ENCODE measurements at regions not wholly inside any gene's neighbourhood (a gene's known extent, or its start where the extent isn't known, plus 50 kb on each side); places are given as distances from the start of the nearest gene placed in this dataset.
"Not testable (repeated sequence)": the region's sequence is repeated elsewhere in the genome, so short reads cannot be mapped to it uniquely, and the experiment has no call there.

GRCh38 chr14:101628975-101629374 is 67.7 kb downstream of the DIO3 start:
- no peak for TF ChIP-seq CTCF (IDR thresholded peaks at IDR 0.05; ENCODE audit: control insufficient read depth, extremely low read depth, insufficient read depth)
- no peak overlapping the region for H3K4me3 ChIP-seq (ENCODE audit: low read depth, low read length)
- DNase-seq (ENCODE audit: low read depth), result no peak

GRCh38 chr14:101630056-101630965 is 69.0 kb downstream of the DIO3 start:
- no peak overlapping the region for H3K4me3 ChIP-seq (ENCODE audit: low read depth, low read length)
- no peak for TF ChIP-seq CTCF (IDR thresholded peaks at IDR 0.05; ENCODE audit: control insufficient read depth, extremely low read depth, insufficient read depth)
- no peak for DNase-seq (ENCODE audit: low read depth)

- no peak for DNase-seq (ENCODE audit: low read depth)
- TF ChIP-seq CTCF (IDR thresholded peaks at IDR 0.05; ENCODE audit: control insufficient read depth, extremely low read depth, insufficient read depth), result no peak
- H3K4me3 ChIP-seq (ENCODE audit: low read depth, low read length), result no peak overlapping the region
Measured at GRCh38 chr14:101631199-101631598, 69.9 kb downstream of the DIO3 start.

DNA sequence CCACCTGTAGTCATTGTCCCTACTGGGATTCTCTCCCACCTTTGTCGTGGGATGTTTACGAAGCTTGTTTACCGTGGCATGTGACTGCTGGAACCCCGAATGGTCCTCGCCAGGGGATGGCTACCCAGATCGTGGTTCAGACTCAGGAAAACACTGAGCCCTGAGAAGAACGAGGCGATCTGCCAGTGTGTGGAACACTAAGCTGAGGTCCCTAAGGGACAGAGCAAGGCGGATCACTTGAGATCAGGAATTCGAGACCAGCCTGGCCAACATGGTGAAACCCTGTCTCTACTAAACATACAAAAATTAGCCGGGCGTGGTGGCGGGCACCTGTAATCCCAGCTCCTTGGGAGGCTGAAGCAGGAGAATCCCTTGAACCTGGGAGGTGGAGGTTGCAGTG is 70.7 kb downstream of the DIO3 start:
- H3K4me3 ChIP-seq (ENCODE audit: low read depth, low read length); DNase-seq (ENCODE audit: low read depth): not testable (repeated sequence)

DNA sequence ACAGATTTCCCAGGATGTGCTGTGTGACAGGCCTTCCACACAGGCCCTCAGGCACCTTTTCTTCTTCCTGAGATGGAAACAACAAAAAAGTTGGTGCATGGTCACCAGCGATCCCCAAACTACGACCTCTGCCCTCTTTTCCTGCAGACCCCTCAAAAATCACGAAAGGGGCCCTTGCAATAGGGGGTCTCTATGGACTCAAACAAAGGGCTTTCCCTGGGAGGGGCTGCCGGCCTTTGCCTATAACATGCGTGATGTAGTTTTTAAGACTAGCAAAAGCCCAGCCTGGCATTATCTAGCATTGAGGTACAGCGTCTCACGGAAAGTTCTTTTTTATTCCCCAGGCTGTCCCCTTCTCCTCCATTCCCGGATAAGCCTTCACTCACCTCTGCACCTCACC is 71.2 kb downstream of the DIO3 start:
- no peak for TF ChIP-seq CTCF (IDR thresholded peaks at IDR 0.05; ENCODE audit: control insufficient read depth, extremely low read depth, insufficient read depth)
- no peak for DNase-seq (ENCODE audit: low read depth)
- H3K4me3 ChIP-seq (ENCODE audit: low read depth, low read length), result no peak overlapping the region

GRCh38 chr14:101633276-101633675 is 72.0 kb downstream of the DIO3 start:
- no peak for DNase-seq (ENCODE audit: low read depth)
- H3K4me3 ChIP-seq (ENCODE audit: low read depth, low read length), result no peak overlapping the region
- no peak for TF ChIP-seq CTCF (IDR thresholded peaks at IDR 0.05; ENCODE audit: control insufficient read depth, extremely low read depth, insufficient read depth)

DNA sequence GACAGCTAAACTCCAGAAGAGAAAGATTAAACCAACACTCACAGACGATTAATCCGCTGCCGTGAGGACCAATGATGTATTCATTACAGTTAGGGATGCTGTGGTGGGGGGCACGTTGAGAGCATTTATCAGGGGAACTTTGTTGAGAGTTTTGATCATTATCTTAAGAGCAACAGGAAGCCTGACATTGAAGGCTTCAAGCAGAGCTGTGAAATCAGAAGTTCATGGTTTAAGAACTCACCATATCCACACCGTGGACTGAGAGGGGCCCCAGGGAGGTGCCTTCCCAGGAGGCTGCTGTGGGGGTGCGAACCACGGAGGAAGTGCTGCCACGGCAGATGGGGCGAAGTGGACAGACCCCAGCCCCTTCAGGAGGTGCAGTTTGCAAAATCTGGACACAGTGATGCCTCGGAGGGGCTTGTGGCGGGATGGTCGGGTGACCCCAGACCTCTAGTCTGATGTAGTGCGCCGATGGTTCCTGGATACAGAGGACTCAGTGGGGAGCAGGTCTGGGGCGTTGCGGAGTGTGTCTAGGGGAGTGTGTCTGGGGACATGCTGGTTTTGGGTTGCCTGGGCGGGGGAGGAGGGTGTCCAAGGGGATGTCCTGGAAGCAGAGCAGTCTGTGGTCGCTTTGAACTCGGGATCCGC is 73.0 kb downstream of the DIO3 start:
- TF ChIP-seq CTCF (IDR thresholded peaks at IDR 0.05; ENCODE audit: control insufficient read depth, extremely low read depth, insufficient read depth), result no peak
- no peak for DNase-seq (ENCODE audit: low read depth)
- H3K4me3 ChIP-seq (ENCODE audit: low read depth, low read length), result no peak overlapping the region

Measured in LNCaP clone FGC (cell line).